ENCODE measurements at regions not wholly inside any gene's neighbourhood (a gene's known extent, or its start where the extent isn't known, plus 50 kb on each side); places are given as distances from the start of the nearest gene placed in this dataset.

- H3K4me1 ChIP-seq (ENCODE audit: control insufficient read depth in 1 of 2, insufficient read depth in 2 of 2, low read length in 2 of 2) = no peaks in the 10 kb centered on the region
- H2BK120ac ChIP-seq (ENCODE audit: insufficient read depth, low read length, poor library complexity) = no peak overlapping the region
- no peak overlapping the region for H2AK5ac ChIP-seq (ENCODE audit: low read length)
- H2BK12ac ChIP-seq (ENCODE audit: low read length) = no peak overlapping the region
- H4K91ac ChIP-seq (ENCODE audit: low read depth, low read length) = no peak overlapping the region
- WGBS (ENCODE audit: extremely low coverage, insufficient coverage, insufficient read length) = no CpG with 5 or more reads among the region's 3 CpGs
- no peak overlapping the region for H2AFZ ChIP-seq (ENCODE audit: insufficient read depth, low read length, poor library complexity)
- H3K79me1 ChIP-seq (ENCODE audit: low read length) = no peaks in the 10 kb centered on the region
- H3K36me3 ChIP-seq (ENCODE audit: control insufficient read depth in 1 of 2, insufficient read depth in 2 of 2, low read length in 2 of 2) = no peaks in the 10 kb centered on the region
- DNase-seq = no peak
- H3K4me3 ChIP-seq (ENCODE audit: low read depth, low read length) = no peak overlapping the region
- H3K9ac ChIP-seq (ENCODE audit: low read length) = no peak overlapping the region
- no peak overlapping the region for H3K14ac ChIP-seq (ENCODE audit: low read length)
- no peak overlapping the region for H4K12ac ChIP-seq (ENCODE audit: low read depth, low read length)
- H2BK5ac ChIP-seq (ENCODE audit: low read depth, low read length, poor library complexity) = no peak overlapping the region
- no peak overlapping the region for H4K8ac ChIP-seq (ENCODE audit: low read depth, low read length)
- no peak overlapping the region for H3K4ac ChIP-seq (ENCODE audit: low read depth, low read length)
- no peaks in the 10 kb centered on the region for H3K9me3 ChIP-seq (ENCODE audit: insufficient read depth, low read depth, low read length)
- no peaks in the 10 kb centered on the region for H3K79me2 ChIP-seq (ENCODE audit: control insufficient read depth, insufficient read depth, low read length, poor library complexity)
- no peak overlapping the region for H3K18ac ChIP-seq (ENCODE audit: low read length)
- H3K4me2 ChIP-seq (ENCODE audit: low read length) = no peak overlapping the region
- H3K23ac ChIP-seq (ENCODE audit: low read length) = no peak overlapping the region
- no peaks in the 10 kb centered on the region for H3K27me3 ChIP-seq (ENCODE audit: insufficient read depth, low read length)
- no peak overlapping the region for H3K27ac ChIP-seq (ENCODE audit: low read depth, low read length)
Measured at GRCh38 chr22:17318817-17319216, 50.4 kb upstream of the CECR2 start.

GRCh38 chr22:17315310-17315709 is 54.0 kb upstream of the CECR2 start:
- no peaks in the 10 kb centered on the region for H3K36me3 ChIP-seq (ENCODE audit: control insufficient read depth in 1 of 2, insufficient read depth in 2 of 2, low read length in 2 of 2)
- H3K4me1 ChIP-seq (ENCODE audit: control insufficient read depth in 1 of 2, insufficient read depth in 2 of 2, low read length in 2 of 2) = no peaks in the 10 kb centered on the region
- WGBS (ENCODE audit: extremely low coverage, insufficient coverage, insufficient read length) = 100% methylated on average over 2 of the region's 7 CpGs
- H3K4ac ChIP-seq (ENCODE audit: low read depth, low read length) = no peak overlapping the region
- H3K9me3 ChIP-seq (ENCODE audit: insufficient read depth, low read depth, low read length) = no peaks in the 10 kb centered on the region
- no peak overlapping the region for H3K4me2 ChIP-seq (ENCODE audit: low read length)
- no peak overlapping the region for H4K8ac ChIP-seq (ENCODE audit: low read depth, low read length)
- DNase-seq = no peak
- H3K79me1 ChIP-seq (ENCODE audit: low read length) = no peaks in the 10 kb centered on the region
- no peaks in the 10 kb centered on the region for H3K27me3 ChIP-seq (ENCODE audit: insufficient read depth, low read length)
- no peaks in the 10 kb centered on the region for H3K79me2 ChIP-seq (ENCODE audit: control insufficient read depth, insufficient read depth, low read length, poor library complexity)
- H3K4me3 ChIP-seq (ENCODE audit: low read depth, low read length) = no peak overlapping the region
- H2BK5ac ChIP-seq (ENCODE audit: low read depth, low read length, poor library complexity) = no peak overlapping the region
- no peak overlapping the region for H2BK12ac ChIP-seq (ENCODE audit: low read length)
- H3K9ac ChIP-seq (ENCODE audit: low read length) = no peak overlapping the region
- H3K18ac ChIP-seq (ENCODE audit: low read length) = no peak overlapping the region
- H2AK5ac ChIP-seq (ENCODE audit: low read length) = no peak overlapping the region
- H4K12ac ChIP-seq (ENCODE audit: low read depth, low read length) = no peak overlapping the region
- H3K27ac ChIP-seq (ENCODE audit: low read depth, low read length) = no peak overlapping the region
- no peak overlapping the region for H3K14ac ChIP-seq (ENCODE audit: low read length)
- H3K23ac ChIP-seq (ENCODE audit: low read length) = no peak overlapping the region
- H2BK120ac ChIP-seq (ENCODE audit: insufficient read depth, low read length, poor library complexity) = no peak overlapping the region
- no peak overlapping the region for H4K91ac ChIP-seq (ENCODE audit: low read depth, low read length)
- no peak overlapping the region for H2AFZ ChIP-seq (ENCODE audit: insufficient read depth, low read length, poor library complexity)

- Histone ChIP-seq H4K12ac (ENCODE audit: low read depth, low read length) (no peak overlapping the region), H2AK5ac (ENCODE audit: low read length) (no peak overlapping the region), H2BK5ac (ENCODE audit: low read depth, low read length, poor library complexity) (no peak overlapping the region), H3K18ac (ENCODE audit: low read length) (no peak overlapping the region), H3K4me2 (ENCODE audit: low read length) (no peak overlapping the region), H3K79me1 (ENCODE audit: low read length) (no peaks in the 10 kb centered on the region), H3K36me3 (ENCODE audit: control insufficient read depth in 1 of 2, insufficient read depth in 2 of 2, low read length in 2 of 2) (no peaks in the 10 kb centered on the region), H3K27ac (ENCODE audit: low read depth, low read length) (no peak overlapping the region), H3K14ac (ENCODE audit: low read length) (no peak overlapping the region), H3K23ac (ENCODE audit: low read length) (no peak overlapping the region), H3K27me3 (ENCODE audit: insufficient read depth, low read length) (no peaks in the 10 kb centered on the region), H3K9ac (ENCODE audit: low read length) (no peak overlapping the region), H2AFZ (ENCODE audit: insufficient read depth, low read length, poor library complexity) (no peak overlapping the region), H3K9me3 (ENCODE audit: insufficient read depth, low read depth, low read length) (no peaks in the 10 kb centered on the region), H2BK12ac (ENCODE audit: low read length) (no peak overlapping the region), H4K8ac (ENCODE audit: low read depth, low read length) (no peak overlapping the region), H3K79me2 (ENCODE audit: control insufficient read depth, insufficient read depth, low read length, poor library complexity) (no peaks in the 10 kb centered on the region), H4K91ac (ENCODE audit: low read depth, low read length) (no peak overlapping the region), H3K4ac (ENCODE audit: low read depth, low read length) (no peak overlapping the region), H3K4me1 (ENCODE audit: control insufficient read depth in 1 of 2, insufficient read depth in 2 of 2, low read length in 2 of 2) (no peaks in the 10 kb centered on the region), H3K4me3 (ENCODE audit: low read depth, low read length) (no peak overlapping the region), H2BK120ac (ENCODE audit: insufficient read depth, low read length, poor library complexity) (no peak overlapping the region)
- DNase-seq = no peak
- no CpG with 5 or more reads among the region's 9 CpGs for WGBS (ENCODE audit: extremely low coverage, insufficient coverage, insufficient read length)
Measured at GRCh38 chr22:17314487-17314886, 54.8 kb upstream of the CECR2 start.

- Histone ChIP-seq H3K9me3 (ENCODE audit: insufficient read depth, low read depth, low read length) (no peaks in the 10 kb centered on the region), H3K4me2 (ENCODE audit: low read length) (no peak overlapping the region), H3K36me3 (ENCODE audit: control insufficient read depth in 1 of 2, insufficient read depth in 2 of 2, low read length in 2 of 2) (no peaks in the 10 kb centered on the region), H3K79me2 (ENCODE audit: control insufficient read depth, insufficient read depth, low read length, poor library complexity) (no peaks in the 10 kb centered on the region), H3K23ac (ENCODE audit: low read length) (no peak overlapping the region), H2BK5ac (ENCODE audit: low read depth, low read length, poor library complexity) (no peak overlapping the region), H2AFZ (ENCODE audit: insufficient read depth, low read length, poor library complexity) (no peak overlapping the region), H2BK120ac (ENCODE audit: insufficient read depth, low read length, poor library complexity) (no peak overlapping the region), H3K27ac (ENCODE audit: low read depth, low read length) (no peak overlapping the region), H2BK12ac (ENCODE audit: low read length) (no peak overlapping the region), H3K27me3 (ENCODE audit: insufficient read depth, low read length) (no peaks in the 10 kb centered on the region), H3K79me1 (ENCODE audit: low read length) (no peaks in the 10 kb centered on the region), H4K8ac (ENCODE audit: low read depth, low read length) (no peak overlapping the region), H3K4me3 (ENCODE audit: low read depth, low read length) (no peak overlapping the region), H3K18ac (ENCODE audit: low read length) (no peak overlapping the region), H3K9ac (ENCODE audit: low read length) (no peak overlapping the region), H3K14ac (ENCODE audit: low read length) (no peak overlapping the region), H3K4ac (ENCODE audit: low read depth, low read length) (no peak overlapping the region), H4K12ac (ENCODE audit: low read depth, low read length) (no peak overlapping the region), H4K91ac (ENCODE audit: low read depth, low read length) (no peak overlapping the region), H2AK5ac (ENCODE audit: low read length) (no peak overlapping the region), H3K4me1 (ENCODE audit: control insufficient read depth in 1 of 2, insufficient read depth in 2 of 2, low read length in 2 of 2) (no peaks in the 10 kb centered on the region)
- DNase-seq = no peak
- no CpG with 5 or more reads among the region's 14 CpGs for WGBS (ENCODE audit: extremely low coverage, insufficient coverage, insufficient read length)
Measured at GRCh38 chr22:17313626-17314025, 55.6 kb upstream of the CECR2 start.

All from trophoblast cell (in vitro differentiated cells and primary cell).